ENCODE measurements at regions not wholly inside any gene's neighbourhood (a gene's known extent, or its start where the extent isn't known, plus 50 kb on each side); places are given as distances from the start of the nearest gene placed in this dataset.
"Not testable (repeated sequence)": the region's sequence is repeated elsewhere in the genome, so short reads cannot be mapped to it uniquely, and the experiment has no call there.

DNA sequence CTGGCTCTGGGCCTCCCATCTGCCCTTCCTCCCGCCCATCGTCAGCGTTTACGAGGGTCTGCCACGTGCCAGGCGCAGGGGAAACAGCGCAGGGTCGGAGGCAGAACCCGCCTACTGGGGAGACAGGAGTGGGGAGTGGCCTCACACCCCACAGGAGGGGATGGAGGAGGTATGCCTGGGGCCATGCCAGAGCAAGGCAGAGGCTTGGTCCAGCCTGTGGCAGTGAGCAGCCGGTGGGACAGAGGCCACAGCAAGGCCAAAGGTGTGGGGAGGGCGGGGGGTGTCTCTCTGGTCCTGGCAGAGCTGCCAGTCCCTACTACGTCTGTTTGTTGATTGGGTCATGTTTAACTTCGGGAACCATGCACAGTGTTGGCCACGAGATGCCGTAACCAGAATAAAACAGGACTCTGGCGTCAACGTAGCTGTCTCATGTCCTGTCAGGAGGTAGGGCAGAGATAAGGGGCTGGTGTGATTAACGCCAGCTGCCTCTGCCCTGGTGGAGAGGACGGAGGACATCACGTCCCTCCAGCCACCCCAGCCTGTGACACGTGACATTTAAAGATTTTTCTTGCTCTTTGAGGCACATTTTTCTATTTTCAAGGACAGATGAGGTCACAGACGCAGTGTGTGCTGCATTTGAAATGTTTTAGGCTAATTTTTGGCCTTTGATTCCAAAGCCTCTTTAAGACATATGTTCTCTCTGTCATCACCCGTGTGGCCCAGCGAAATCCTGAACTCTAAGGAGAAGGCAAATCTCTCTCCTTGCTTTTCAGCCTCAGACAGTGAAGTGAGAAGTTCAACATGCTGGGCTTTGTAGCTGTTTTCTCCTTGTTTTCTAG, 193.3 kb downstream of the LAT start:
- peak; percentile 37 for DNase-seq

DNA sequence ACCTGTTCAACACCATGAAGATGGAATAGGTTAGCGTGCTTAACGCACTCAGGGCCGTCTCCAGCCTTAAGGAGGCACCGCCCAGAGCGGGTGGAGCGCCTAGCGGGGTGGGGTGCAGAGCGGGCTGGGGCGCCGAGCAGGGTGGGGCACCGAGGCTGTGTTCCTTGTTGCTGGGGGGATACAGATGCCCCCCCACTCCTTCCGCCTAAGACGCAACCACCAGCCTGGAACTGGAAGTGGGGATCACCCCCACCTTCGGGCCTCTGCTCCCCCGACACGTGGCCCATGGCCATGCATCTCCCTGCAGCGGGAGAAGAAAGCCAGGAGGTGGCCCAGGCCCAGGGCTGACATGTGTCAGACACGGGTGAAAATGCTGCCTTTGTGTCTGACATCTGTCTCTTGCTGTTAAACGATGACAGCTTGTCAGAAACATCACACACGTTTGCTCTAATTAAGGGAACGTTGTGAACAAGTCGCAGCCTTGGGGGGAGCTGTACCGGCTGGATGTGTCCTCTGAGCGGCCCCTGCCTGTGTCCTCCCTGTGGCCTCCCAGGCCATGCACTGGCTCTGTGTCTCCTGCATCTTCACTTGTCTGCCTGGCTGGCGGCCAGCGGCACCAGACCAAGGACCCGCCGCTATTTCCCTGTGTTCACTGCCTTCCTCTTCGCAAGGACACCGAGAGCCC, 192.5 kb downstream of the LAT start:
- DNase-seq: peak; percentile 7

DNA sequence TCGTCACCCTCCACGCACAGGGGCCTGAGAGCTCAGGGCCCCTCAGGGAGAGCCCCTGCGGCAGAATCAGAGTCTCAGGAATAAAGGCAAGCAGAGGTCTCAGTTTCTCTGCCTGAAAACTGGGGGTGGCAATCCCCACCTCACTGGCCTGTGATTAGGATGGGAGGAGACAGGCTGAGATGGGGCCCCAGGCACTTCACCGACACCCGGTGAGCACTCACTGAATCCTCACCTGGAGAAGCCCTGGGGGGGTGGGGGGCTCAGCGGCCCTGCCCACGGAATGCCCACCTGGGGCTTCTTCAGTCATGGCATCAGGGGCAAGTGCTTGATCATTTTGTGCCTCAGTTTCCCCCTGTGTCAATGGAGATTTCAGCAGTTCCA, 192.0 kb downstream of the LAT start:
- not testable (repeated sequence) for DNase-seq

DNA sequence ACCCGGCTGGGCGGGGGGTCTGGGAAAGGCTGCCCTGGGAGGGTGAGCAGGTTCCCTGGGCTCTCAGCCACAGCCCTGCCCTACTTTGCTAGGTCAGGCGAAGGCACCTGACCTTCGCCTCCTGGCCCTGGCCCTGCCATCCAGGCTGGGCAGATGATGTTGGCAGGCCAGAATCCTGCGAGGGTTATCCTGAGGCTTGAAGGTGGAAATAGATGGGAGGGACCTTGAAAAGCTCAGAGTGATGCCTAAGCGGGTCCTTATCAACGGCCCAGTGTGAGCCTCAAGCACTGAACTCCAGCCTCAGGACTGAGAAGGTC, 191.3 kb downstream of the LAT start:
- not testable (repeated sequence) for DNase-seq

DNA sequence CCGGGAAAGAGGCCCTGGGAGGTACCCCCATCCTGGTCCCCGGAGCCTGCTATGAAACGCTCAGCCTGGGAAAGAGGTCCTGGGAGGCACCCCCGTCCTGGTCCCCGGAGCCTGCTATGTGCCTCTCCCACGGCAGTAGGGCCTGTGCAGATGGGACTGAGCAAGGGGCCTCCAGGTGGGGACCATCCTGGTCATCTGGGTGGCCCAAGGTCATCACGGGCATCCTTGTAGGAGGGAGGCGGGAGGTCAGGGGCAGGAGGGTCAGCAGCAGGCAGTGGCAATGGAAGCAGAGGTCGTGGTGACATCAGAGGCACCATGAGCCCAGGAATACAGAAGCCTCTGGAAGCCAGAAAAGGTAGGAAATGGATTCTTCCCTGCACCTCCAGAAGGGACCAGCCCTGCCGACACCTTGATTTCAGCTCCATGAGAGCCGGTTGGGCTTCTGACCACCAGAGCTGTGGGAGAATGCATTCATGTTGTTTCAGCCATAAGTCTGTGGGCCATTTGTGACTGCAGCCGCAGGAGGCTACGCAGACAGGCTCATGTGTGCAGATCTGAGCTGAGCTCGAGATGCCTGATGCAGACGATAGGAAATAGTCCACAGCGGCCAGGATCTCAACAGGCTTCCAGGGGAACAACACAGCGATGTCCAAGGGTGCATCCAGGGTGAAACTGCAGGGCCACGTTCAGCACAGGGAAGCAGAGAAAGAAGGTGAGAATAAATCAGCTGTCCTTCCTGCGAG, 190.7 kb downstream of the LAT start:
- DNase-seq: not testable (repeated sequence)

DNA sequence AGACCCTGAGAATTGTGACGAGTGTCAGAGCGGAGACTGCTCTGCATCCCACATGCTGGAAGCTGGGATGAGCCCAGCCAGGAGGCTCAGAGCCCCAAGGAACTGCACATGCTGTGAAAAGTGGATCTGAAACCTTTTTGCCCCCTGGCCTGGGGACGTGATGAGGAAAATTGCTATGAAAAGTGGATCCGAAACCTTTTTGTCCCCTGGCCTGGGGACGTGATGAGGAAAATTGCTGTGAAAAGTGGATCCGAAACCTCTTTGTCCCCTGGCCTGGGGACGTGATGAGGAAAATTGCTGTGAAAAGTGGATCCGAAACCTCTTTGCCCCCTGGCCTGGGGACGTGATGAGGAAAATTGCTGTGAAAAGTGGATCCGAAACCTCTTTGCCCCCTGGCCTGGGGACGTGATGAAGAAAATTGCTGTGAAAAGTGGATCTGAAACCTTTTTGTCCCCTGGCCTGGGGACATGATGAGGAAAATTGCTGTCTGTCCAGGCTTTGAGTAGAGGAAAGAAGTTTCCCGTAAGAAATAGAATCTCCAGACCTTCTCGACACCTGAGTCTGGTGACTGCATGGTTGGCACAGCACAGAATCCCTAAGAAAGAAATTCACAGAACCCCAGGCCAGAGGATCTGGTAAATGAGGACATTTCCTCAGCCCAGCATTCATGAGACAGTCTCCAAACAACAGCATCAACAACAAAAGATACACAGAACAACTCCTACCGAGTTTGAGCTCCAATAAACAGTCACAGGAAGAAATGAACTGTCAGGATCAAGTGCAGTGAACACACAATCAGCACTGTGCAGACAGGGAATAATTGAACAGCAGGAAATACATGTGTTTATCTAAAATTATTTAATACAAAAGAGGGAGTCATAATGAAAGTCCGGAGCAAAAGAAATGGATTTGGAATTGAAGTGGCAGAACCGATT, 188.8 kb downstream of the LAT start:
- DNase-seq: not testable (repeated sequence)

DNA sequence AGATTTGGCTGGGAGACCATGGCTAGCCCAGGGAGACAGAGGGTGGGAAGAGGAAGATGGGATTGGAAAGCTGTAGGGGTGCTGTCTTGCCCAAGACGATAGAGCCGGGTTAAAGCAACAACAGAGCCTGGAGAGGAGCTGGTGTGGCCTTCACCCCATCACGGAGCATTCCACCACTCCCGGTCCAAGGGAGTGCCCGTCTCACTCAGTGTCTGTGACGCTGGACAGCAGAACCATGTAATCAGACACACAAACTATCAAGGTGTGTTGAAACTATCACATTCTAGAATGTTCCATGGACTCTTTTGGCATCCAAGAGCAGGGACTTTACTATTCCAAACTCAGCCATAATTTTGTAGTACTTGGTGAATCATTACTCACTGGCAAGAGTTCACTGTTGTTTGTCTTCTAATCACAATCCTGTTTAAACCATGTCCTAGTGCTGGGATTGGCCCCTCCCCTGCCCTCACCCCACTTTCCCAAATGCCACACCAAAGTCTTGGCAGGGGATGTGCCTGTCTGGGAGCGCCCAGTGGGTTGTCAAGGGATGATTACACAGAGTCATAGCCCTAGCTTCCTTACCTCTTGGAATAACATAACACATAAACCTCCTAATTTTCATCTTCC, 187.4 kb downstream of the LAT start:
- DNase-seq: not testable (repeated sequence)

DNA sequence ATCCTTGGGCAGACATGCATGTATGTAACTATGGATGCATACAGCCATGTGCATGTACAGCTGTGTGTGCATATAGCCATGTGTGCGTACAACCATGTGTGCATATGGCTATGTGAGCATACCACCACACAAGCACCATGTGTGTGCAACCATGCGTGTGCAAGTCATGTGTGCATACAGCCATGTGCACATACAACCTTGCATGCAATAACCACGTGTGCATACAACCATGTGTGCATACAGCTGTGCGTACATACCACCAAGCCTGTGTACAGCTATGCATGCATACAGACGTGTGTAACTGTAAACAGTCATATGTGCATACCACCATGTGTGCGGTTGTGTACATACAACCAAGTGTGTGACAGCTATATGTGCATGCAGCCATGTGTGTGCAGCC, 186.4 kb downstream of the LAT start:
- DNase-seq: not testable (repeated sequence)

DNA sequence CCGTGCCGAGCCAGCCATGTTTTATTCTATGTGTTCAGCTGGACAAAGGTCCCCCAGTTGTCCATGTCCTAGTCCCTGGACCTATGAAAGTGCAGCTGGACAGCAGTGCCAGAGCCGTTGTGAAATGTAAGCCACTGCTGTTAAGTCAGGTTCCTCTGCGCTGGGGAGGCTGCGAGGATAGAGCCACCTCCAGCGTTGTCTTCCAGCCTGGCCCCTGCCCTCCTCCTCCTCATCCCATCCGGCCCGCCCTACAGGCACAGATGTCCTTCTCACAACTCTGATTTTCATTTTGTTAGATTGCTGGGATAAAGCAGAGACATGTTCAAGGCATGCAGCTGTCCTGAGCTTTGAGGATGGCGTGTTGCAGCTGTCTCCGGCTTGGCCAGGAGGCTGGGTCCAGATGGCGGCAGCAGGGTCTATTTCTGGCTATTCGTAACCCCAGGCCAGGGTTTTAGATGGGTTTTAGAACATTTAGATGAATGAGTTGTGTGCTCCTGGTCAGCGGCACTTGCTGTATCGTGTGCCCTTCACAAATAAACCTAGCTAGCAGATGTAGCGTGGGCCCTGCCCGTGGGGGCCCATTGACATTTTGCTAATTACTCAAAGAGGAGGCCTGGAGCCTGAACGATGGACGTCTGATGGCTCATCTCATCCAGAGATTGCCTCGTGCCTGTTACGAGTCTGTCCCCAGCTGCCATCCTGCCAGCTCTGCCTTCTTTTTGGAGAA, 185.7 kb downstream of the LAT start:
- DNase-seq: not testable (repeated sequence)

DNA sequence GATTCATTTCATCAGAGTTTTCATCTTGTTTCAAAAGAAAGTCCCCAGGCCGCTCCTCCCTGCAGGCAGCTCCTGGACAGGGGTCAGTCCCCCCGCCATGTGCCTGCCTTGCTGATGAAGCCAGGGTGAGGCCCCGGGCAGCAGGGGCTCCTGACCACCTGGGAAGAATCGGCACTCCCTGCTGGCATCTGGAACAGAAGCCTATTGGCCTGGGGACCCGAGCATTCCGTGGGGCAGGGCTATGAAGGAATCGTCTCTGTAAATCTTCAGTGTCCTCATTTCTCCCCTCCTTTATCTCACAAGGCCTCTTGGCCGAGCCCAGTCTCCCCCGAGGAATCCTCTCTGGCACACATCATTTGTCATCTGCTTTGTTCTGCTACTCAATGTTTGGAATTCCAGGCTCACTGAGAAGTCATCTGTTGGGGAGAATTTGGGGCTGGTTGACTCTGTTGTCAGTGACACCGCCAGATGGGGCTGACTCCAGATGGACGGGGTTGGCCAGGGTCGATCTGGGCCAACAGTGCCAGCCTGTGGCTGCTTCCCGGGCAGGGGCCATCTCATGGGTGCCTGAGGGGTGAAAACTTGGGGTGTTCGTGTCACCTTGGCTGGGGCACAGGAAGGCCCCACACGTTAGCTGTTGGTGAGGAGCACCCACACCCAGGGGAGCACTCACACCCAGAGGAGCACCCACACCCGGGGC, 184.6 kb downstream of the LAT start:
- DNase-seq: not testable (repeated sequence)

DNA sequence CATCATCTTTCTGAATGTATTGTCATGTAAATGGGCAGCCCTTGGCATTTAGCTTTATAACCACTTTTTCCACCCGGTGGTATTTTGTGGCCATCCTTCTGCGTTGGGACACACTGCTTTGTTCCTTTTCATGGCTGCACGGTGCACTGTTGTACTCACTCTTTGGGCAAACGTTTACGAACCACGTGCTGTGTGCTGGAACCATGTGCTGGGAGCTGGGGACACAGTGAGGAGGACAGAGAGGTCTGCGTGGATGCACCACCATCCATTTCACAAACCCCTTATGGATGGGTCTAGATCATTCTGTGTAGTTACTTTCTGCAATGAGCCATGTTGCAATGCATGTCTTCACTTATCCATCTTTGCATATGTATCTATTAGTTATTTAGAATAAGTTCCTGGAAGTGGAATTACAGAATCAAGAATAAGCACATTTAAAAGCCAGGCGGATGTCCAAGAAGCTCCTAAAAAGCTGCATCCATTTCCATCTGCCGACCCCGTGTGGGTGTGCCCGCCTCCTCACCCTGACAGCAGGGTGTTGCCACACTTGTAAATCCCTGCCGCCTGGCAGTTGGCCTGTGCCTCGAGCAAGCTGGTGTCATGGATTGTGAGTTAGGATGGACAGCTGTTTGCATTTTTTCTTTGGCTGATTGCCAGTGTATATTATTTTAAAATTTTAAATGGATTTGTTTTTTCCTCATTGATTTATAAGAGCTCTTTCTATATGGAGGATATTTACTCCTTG, 183.8 kb downstream of the LAT start:
- DNase-seq: not testable (repeated sequence)

DNA sequence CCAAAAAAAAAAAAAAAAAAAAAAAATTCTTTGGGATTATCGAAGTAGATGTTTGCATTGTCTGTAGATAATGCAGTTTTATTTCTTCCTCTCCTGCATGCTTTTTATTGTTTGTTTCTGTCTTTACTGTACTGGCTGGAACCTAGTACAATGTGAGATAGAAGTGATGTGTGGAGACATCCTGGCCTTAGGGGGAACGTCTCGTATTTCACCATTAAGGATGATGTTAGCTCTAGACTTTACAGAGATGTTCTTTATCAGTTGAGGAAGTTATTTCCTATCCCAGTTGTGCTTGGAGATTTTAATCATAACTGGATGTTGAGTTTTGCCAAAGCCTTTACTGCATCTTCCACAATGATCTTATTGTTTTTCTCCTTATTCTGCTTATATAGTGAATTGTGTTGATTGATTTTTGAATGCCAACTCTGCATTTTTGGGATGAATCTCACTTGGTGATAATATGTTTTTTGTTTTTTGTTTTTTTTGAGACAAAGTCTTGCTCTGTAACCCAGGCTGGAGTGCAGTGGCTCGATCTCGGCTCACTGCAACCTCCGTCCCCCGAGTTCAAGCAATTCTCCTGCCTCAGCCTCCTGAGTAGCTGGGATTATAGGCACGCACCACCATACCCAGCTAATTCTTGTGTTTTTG, 179.7 kb downstream of the LAT start:
- not testable (repeated sequence) for DNase-seq

DNA sequence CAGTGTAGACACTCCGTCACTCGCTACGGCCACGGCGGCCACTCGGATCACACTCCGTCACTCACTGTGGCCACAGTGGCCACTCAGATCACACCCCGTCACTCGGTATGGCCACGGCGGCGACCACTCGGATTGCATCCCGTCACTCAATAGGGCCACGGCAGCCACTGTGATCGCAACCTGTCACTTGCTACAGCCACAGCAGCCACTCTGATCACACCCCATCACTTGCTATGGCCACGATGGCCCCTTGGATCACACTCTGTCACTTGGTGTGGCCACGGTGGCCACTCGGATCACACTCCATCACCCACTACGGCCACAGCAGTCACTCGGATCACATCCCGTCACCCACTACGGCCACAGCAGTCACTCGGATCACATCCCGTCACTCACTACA, 175.3 kb downstream of the LAT start:
- not testable (repeated sequence) for DNase-seq

DNA sequence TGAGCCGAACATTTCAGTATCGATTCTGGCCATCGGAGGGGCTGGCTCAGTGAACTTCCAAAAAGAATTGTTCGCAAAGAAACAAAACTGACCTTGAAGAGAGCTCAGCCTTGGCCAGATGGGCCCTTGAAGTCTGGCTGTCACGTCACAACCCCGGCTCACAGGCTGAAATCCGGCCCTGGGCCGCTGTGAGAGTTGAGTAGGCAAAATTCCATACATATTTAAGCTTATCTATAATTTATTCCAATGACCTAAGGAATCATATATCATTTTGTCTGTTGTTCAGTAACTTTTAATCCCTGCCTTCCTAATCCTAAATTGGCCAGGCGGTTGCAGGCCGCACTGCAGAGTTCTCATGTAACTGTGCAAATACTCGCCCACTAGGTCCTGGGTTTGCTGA, 174.8 kb downstream of the LAT start:
- DNase-seq: not testable (repeated sequence)

DNA sequence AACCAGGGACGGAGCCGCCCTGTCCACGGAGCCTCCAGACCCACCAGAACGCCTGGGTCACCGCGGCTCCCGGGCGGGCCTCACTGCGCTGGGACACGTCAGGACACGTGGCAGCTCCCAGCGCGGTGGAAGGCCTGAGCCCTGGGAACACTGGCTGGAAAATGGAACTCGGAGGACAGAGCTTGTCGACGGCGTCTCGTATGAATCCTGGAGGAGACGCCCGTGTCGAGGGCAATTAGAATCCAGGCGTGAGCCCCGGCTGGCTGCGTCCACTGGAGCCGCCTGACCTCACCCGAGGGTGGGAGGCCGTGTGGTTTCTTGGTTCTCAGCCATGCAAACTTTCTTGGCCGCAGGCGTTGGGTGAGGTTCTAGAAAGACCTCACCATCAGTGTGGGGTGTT, 173.9 kb downstream of the LAT start:
- DNase-seq: peak; percentile 60

DNA sequence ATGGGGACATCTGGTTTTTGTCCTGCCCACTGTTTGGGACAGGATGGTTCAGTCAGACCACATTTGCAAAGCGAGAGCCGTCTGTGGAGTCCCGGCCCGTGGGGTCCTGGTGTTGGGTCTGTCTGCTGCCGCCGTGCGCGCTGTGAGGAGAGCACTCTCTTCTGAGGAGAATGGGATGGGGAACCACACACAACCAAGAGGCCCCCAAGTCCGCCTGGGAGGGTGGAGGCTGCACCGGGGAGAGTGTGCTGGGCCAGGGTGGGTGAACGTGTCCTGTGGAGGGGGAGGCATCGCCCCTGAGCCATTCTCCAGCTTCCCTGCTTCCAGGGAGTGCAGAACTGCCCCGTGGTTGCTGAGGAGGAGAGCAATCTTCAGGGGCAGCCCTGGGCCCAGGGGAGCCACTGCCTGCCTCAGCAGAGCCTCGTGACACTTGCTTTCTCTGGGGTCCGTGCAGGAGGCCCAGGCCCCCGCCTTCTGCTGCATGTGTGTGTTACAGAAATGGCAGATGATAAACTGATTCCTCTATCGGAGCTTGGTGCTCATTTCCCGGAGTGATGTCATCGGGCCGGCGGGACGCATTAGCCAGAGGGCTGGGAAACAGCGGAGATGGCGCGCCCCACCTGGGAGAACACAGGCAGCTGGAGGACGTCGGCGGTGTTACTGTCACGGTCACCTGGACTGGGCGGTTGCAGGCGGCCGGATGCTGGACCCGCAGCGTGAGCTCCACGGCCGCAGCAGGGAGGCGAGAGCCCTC, 173.4 kb downstream of the LAT start:
- DNase-seq: peak; percentile 60

DNA sequence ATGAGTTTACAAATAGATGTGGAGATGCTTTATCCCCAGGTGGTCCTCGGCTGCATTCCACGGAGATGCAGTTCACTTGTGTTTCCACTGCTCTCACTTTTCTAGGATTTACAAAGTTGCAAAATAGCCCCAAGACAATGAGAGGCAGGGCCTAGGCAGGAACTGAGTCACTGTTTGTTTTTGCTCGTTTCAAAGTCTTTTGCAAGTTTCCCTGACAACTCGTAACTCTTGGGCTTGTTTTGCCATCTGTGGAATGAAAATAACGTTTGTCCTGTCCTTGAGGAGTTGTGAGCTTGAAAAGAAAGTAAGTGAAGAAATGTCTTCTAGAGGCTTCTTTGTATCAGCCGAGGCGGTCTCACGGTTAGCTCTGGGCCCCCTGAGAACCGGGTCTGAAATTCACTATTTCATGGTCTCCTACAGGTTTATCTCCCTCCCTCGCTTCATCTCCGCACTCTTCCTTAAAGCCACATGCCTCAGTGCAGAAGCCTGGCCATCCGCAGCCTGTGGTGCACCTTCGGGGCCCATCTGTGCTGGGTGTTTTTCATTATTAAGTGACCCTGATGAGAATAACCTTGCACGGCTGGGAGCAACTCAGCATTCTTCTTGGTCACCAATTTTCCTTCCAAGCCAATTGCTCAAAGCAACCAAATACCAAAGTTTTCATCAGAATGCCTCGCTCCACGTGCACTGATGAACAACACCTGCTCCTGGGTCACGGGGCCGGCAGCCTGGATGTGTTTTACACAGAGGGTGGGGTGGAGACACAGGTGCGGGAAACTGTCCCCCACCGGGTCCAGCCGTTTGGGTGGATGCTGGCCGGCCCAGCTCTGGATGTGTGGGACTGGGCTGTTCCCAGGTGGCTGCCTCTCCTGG, 172.4 kb downstream of the LAT start:
- DNase-seq: peak; percentile 28

DNA sequence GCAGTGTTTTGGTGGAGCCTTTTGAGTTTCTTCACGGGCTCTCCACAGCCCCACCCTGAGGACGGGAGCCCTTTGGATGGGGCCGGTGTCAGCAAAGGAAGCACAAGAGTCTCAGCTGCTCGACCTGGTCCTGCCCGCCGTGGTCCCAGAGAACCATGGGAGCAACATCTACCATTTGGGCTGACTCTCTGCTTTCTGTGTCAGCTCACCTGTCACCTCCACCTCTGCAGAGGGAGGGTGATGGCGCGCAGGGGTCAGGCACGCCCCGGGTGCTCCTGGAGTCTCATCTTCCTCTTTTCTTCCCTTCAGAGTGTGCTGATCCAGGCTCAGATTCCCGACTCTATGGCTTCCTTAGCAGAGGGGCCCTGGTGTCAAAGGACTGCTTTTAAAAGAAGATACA, 171.7 kb downstream of the LAT start:
- DNase-seq: no peak

Measured in DMS53 (cell line).